Ascending aorta (tissue), 2 donors: ENCODE measurements at regions not wholly inside any gene's neighbourhood (a gene's known extent, or its start where the extent isn't known, plus 50 kb on each side); places are given as distances from the start of the nearest gene placed in this dataset.
"Not testable (repeated sequence)": the region's sequence is repeated elsewhere in the genome, so short reads cannot be mapped to it uniquely, and the experiment has no call there.

Experiments
- DNase-seq, 2 donors: peaks; one replicate each; pipeline ENCODE4 v3.0.0-alpha.2; 2019; ENCODE audit warnings: low spot score in 2 of 2
- H3K27ac ChIP-seq, 2 donors: fragments of 200-600 bp; sonication (generic); one replicate each; pipeline ENCODE4 v1.5.1; 2016 to 2017; ENCODE audit warnings: mild to moderate bottlenecking in 1 of 2
- H3K27me3 ChIP-seq: fragments of 200-600 bp; sonication (generic); one replicate; pipeline ENCODE4 v1.5.1; 2017
- H3K36me3 ChIP-seq, 2 donors: fragments of 200-600 bp; sonication (generic); one replicate each; pipeline ENCODE4 v1.5.1; 2016
- H3K4me1 ChIP-seq, 2 donors: fragments of 200-600 bp; sonication (generic); one replicate each; pipeline ENCODE4 v1.5.1; 2016 to 2017; ENCODE audit warnings: mild to moderate bottlenecking in 1 of 2
- H3K4me3 ChIP-seq, 2 donors: fragments of 200-600 bp; sonication (generic); one replicate each; pipeline ENCODE4 v1.5.1; 2016 to 2017; ENCODE audit warnings: mild to moderate bottlenecking in 1 of 2
- H3K9me3 ChIP-seq, 2 donors: fragments of 200-600 bp; sonication (generic); one replicate each; pipeline ENCODE4 v1.5.1; 2016
- intact Hi-C: fragments of 100-400 bp; cut with DNase I; formaldehyde crosslinking; loops from one replicate; pipeline ENCODE4 v1.15.1; 2023

- H3K27me3 ChIP-seq, H3K4me1 ChIP-seq, H3K4me3 ChIP-seq, H3K36me3 ChIP-seq, DNase-seq, H3K27ac ChIP-seq, H3K9me3 ChIP-seq, intact Hi-C loops: not testable (repeated sequence)
These were observed 214.7 kb downstream of the POTEG start for GRCh38 chr14:19219423-19219822.

DNA sequence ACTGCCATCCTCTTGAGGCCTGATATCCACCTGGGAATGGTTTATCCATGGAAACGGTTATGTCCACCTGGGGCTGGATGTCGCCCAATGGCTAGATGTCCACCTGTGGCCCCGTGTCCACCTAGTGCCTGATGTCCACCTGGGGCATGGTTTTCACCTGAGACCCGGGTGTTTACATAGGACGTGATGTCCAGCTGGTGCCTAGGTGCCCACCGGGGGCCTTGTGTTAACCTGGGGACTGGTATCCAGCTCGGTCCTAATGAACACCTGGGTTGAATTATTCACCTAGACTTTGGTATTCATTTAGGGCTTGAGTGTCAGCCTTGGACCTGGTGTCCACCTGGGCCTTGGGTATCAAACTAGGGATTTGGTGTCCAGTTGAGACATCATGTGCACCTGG is 202.7 kb downstream of the POTEG start:
- H3K27ac ChIP-seq, H3K4me3 ChIP-seq, intact Hi-C loops, H3K4me1 ChIP-seq, DNase-seq, H3K9me3 ChIP-seq, H3K27me3 ChIP-seq, H3K36me3 ChIP-seq: not testable (repeated sequence)

GRCh38 chr14:19234059-19234458 is 200.1 kb downstream of the POTEG start:
- H3K27ac ChIP-seq, H3K27me3 ChIP-seq, H3K4me1 ChIP-seq, DNase-seq, H3K9me3 ChIP-seq, H3K4me3 ChIP-seq, intact Hi-C loops, H3K36me3 ChIP-seq: not testable (repeated sequence)

DNA sequence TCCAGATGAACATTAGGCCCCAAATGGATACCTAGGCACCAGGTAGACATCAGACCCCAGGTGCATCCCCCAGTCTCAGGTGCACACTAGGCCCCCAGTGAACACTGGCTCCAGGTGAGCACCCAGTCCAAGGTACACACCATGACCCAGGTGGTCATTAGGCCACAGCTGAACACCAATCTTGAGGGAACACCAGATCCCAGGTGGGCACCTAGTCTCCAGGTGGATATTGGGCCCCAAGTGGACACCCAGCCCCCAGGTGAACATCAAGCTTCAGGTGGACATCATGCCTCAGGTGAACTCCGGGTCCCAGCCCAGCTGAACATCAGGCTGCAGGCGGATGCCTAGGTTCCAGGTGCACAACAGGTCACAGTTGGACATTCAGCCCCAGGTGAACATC is 196.5 kb downstream of the POTEG start:
- H3K27me3 ChIP-seq, H3K36me3 ChIP-seq, H3K4me1 ChIP-seq, H3K4me3 ChIP-seq, H3K27ac ChIP-seq, DNase-seq, H3K9me3 ChIP-seq, intact Hi-C loops: not testable (repeated sequence)

DNA sequence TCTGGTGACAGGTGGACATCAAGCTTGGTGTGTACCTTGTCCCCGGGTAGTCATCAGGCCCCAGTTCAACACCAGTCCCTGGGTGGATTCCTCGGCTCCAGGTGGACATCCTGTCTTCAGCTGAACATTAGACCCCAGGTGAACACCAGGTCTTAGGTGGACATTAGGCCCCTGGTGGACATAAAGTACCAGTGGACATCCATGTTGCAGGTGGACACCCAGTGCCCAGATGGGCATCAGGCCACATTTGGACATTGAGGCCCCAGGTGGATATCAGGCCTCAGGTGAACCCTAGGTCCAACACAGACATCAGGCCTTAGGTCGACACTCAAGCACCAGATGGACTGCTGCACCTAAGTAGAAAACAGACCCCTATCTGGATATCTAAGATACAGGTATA is 195.6 kb downstream of the POTEG start:
- H3K9me3 ChIP-seq, H3K27ac ChIP-seq, H3K4me1 ChIP-seq, intact Hi-C loops, DNase-seq, H3K4me3 ChIP-seq, H3K36me3 ChIP-seq, H3K27me3 ChIP-seq: not testable (repeated sequence)

GRCh38 chr14:19239981-19240380 is 194.2 kb downstream of the POTEG start:
- H3K4me1 ChIP-seq, H3K36me3 ChIP-seq, H3K27me3 ChIP-seq, DNase-seq, intact Hi-C loops, H3K4me3 ChIP-seq, H3K9me3 ChIP-seq, H3K27ac ChIP-seq: not testable (repeated sequence)

DNA sequence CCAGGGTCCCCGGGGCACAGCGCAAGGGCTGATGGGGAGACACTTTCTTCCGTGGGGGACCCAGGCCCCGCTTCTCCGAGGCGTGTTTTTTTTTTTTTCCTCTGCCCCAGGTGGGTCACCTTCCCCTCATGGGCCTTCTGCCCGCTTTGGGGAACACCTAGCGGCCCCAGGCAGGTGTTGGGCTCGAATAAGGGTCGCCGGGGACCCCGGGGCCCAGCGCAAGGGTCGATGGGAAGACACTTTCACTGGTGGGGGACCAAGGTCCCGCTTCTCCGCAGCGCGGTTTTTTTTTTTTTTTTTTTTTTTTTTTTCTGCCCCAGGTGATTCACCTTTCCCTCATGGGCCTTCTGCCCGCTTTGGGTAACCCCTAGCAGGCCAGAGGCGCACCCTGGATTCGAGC is 193.8 kb downstream of the POTEG start:
- intact Hi-C loops, DNase-seq, H3K36me3 ChIP-seq, H3K27me3 ChIP-seq, H3K4me1 ChIP-seq, H3K9me3 ChIP-seq, H3K4me3 ChIP-seq, H3K27ac ChIP-seq: not testable (repeated sequence)

DNA sequence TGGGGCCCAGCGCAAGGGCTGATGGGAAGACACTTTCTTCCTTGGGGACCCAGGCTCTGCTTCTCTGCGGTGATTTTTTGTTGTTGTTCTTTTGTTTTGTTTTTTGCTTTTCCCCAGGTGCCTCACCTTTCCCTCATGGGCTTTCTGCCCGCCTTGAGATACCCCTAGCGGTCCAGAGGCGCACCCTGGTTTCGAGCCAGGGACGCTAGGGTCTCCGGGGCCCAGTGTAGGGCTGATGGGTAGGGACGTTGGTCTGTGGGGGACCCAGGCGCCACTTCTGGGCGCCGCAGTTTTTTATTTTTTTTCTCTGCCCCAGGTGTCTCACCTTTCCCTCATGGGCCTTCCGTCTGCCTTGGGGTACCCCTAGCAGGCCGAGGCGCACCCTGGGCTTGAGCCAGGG is 192.7 kb downstream of the POTEG start:
- H3K9me3 ChIP-seq, DNase-seq, H3K27ac ChIP-seq, H3K4me1 ChIP-seq, H3K4me3 ChIP-seq, H3K27me3 ChIP-seq, intact Hi-C loops, H3K36me3 ChIP-seq: not testable (repeated sequence)

GRCh38 chr14:19242529-19242928 is 191.6 kb downstream of the POTEG start:
- H3K27me3 ChIP-seq, DNase-seq, H3K27ac ChIP-seq, H3K4me1 ChIP-seq, intact Hi-C loops, H3K9me3 ChIP-seq, H3K4me3 ChIP-seq, H3K36me3 ChIP-seq: not testable (repeated sequence)

GRCh38 chr14:19266908-19267307 is 167.2 kb downstream of the POTEG start:
- intact Hi-C loops, DNase-seq: not testable (repeated sequence)

DNA sequence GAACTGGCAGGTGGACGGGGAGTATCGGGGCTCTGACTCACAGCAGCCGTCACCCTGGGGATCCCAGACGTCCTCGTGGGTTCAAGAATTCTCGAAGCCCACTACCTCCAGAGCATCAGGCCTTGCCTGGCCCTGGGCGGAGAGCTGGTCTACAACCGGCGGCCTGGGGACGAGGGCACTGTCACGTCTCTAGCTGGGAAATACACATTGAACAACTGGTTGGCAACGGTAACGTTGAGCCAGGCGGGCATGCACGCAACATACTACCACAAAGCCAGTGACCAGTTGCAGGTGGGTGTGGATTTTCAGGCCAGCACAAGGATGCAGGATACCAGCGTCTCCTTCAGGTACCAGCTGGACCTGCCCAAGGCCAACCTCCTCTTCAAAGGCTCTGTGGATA is 166.5 kb downstream of the POTEG start:
- H3K4me3 ChIP-seq, H3K9me3 ChIP-seq, H3K27me3 ChIP-seq, H3K36me3 ChIP-seq, H3K4me1 ChIP-seq, H3K27ac ChIP-seq, intact Hi-C loops: not testable (repeated sequence)
- peak in 1 of 2 donors; percentile 45 for DNase-seq

More at GRCh38 chr14:19266908-19267307, 167.2 kb downstream of the POTEG start:
- H3K27ac ChIP-seq, H3K4me1 ChIP-seq, H3K4me3 ChIP-seq, H3K36me3 ChIP-seq, H3K9me3 ChIP-seq, H3K27me3 ChIP-seq: not testable (repeated sequence)

- H3K9me3 ChIP-seq, intact Hi-C loops, H3K4me1 ChIP-seq, H3K27me3 ChIP-seq, H3K4me3 ChIP-seq, H3K36me3 ChIP-seq, H3K27ac ChIP-seq, DNase-seq: not testable (repeated sequence)
These were observed 166.0 kb downstream of the POTEG start for GRCh38 chr14:19268047-19268627.

DNA sequence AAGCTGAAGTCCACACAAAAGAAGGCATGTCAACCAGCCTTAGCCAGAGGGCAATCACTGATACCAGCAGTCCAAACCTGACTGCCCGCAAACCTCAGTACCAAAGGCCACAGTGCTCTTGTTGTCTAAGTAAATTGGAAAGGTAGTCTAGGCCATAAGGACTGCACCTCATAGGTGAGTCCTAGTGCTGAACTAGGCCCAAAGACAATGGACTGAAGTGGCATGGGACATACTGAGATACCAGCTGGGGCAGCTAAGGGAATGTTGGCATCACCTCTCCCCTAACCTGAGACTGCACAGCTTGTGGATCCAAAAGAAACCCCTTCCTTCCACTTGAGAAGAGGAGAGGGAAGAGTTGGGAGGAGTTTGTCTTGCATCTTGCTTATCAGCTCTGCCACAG is 161.9 kb downstream of the POTEG start:
- H3K36me3 ChIP-seq, H3K4me3 ChIP-seq, intact Hi-C loops, H3K9me3 ChIP-seq, H3K27me3 ChIP-seq, DNase-seq, H3K4me1 ChIP-seq, H3K27ac ChIP-seq: not testable (repeated sequence)

- H3K4me1 ChIP-seq, H3K4me3 ChIP-seq, H3K36me3 ChIP-seq, H3K9me3 ChIP-seq, H3K27ac ChIP-seq, intact Hi-C loops, DNase-seq, H3K27me3 ChIP-seq: not testable (repeated sequence)
These were observed 144.5 kb downstream of the POTEG start for GRCh38 chr14:19289669-19290068.

GRCh38 chr14:19300243-19300642 is 133.9 kb downstream of the POTEG start:
- DNase-seq, H3K4me3 ChIP-seq, H3K27me3 ChIP-seq, H3K36me3 ChIP-seq, H3K27ac ChIP-seq, H3K9me3 ChIP-seq, intact Hi-C loops, H3K4me1 ChIP-seq: not testable (repeated sequence)
